ENCODE measurements at regions not wholly inside any gene's neighbourhood (a gene's known extent, or its start where the extent isn't known, plus 50 kb on each side); places are given as distances from the start of the nearest gene placed in this dataset.

GRCh38 chrX:125172531-125172930 is 147.1 kb upstream of the TEX13C start:
- TF ChIP-seq CTCF (IDR thresholded peaks at IDR 0.05; ENCODE audit: control extremely low read depth in 1 of 3, insufficient read depth in 1 of 3, low read depth in 1 of 3, low read length in 3 of 3), result no peak
- no peak for TF ChIP-seq EZH2 (IDR thresholded peaks at IDR 0.05; ENCODE audit: low read depth, low read length, severe bottlenecking)
- TF ChIP-seq FOSL1 (IDR thresholded peaks at IDR 0.05; ENCODE audit: insufficient read depth, low read depth, low read length), result no peak
- TF ChIP-seq, protein P1, sequence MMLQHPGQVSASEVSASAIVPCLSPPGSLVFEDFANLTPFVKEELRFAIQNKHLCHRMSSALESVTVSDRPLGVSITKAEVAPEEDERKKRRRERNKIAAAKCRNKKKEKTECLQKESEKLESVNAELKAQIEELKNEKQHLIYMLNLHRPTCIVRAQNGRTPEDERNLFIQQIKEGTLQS (IDR thresholded peaks at IDR 0.05; ENCODE audit: insufficient read depth, low read depth, low read length), result no peak
- TF ChIP-seq CEBPB (IDR thresholded peaks at IDR 0.05; ENCODE audit: low read depth, low read length), result no peak
- no peak for TF ChIP-seq POLR2AphosphoS5 (IDR thresholded peaks at IDR 0.05; ENCODE audit: low read depth, low read length)
- no peak for TF ChIP-seq CBX5 (IDR thresholded peaks at IDR 0.05; ENCODE audit: low read depth, low read length)
- TF ChIP-seq BCL11A (IDR thresholded peaks at IDR 0.05; ENCODE audit: low read depth in 2 of 2, low read length in 2 of 2), result no peak
- no peak for TF ChIP-seq SP2 (IDR thresholded peaks at IDR 0.05; ENCODE audit: low read length)

Measured in H1 (cell line).